ENCODE measurements at regions not wholly inside any gene's neighbourhood (a gene's known extent, or its start where the extent isn't known, plus 50 kb on each side); places are given as distances from the start of the nearest gene placed in this dataset.

DNA sequence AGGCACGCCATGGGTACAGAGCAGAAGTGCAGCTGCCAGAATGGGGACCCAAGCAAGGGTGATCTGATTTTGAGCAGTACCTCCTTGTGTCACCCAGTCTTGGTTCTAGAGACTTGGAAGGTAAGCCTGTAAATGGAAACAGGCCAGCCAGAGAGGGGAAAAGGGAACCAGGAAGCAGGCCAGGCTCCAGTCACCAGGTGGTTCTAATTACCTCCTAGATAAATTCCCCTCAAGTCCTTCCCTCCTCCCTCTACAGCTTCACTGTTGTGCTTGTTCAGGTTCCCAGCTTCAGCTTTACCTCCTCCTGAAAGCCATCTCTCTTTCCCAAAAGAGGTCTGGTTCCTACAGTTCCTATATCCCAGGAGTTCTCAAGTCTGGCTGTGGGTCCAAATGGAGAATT, 58.8 kb upstream of the SLC7A14 start:
- TF ChIP-seq, protein P1, sequence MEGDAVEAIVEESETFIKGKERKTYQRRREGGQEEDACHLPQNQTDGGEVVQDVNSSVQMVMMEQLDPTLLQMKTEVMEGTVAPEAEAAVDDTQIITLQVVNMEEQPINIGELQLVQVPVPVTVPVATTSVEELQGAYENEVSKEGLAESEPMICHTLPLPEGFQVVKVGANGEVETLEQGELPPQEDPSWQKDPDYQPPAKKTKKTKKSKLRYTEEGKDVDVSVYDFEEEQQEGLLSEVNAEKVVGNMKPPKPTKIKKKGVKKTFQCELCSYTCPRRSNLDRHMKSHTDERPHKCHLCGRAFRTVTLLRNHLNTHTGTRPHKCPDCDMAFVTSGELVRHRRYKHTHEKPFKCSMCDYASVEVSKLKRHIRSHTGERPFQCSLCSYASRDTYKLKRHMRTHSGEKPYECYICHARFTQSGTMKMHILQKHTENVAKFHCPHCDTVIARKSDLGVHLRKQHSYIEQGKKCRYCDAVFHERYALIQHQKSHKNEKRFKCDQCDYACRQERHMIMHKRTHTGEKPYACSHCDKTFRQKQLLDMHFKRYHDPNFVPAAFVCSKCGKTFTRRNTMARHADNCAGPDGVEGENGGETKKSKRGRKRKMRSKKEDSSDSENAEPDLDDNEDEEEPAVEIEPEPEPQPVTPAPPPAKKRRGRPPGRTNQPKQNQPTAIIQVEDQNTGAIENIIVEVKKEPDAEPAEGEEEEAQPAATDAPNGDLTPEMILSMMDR (IDR thresholded peaks at IDR 0.05): no peak
- TF ChIP-seq POLR2A (IDR thresholded peaks at IDR 0.05) (no peak), POLR2AphosphoS5 (IDR thresholded peaks at IDR 0.05) (no peak), EP300 (IDR thresholded peaks at IDR 0.05) (no peak)

Measured in upper lobe of left lung (tissue), 4 donors.